A549 (cell line): ENCODE measurements at regions not wholly inside any gene's neighbourhood (a gene's known extent, or its start where the extent isn't known, plus 50 kb on each side); places are given as distances from the start of the nearest gene placed in this dataset.
A peak's percentile ranks its signal among the peaks of the same experiment; 100 is the strongest.

ENCODE experiments used
- ATAC-seq, 2 experiments: fragments of 200-7000 bp in 1 of 2; fragments of >200 bp in 1 of 2; cut with Nextera tagmentation in 1 of 2; cut with Tn5 transposase in 1 of 2; 3 replicates each; pipeline versions ENCODE4 v1.8.0 to v1.9.1; 2018 to 2020; ENCODE audit warnings: mild to moderate bottlenecking in 1 of 2, moderate library complexity in 1 of 2
- CTCF ChIA-PET: fragments of 300-600 bp; sonication (Branson Sonifier 250); formaldehyde crosslinking; extraction: SDS; loops from one replicate; lab custom pipeline; 2021; ENCODE audit warnings: antibody characterized with exemption, inconsistent platforms; lab: Yijun Ruan, JAX
- POLR2A ChIA-PET: fragments of 350-600 bp; formaldehyde crosslinking; extraction: SDS; loops from one replicate; lab custom pipeline; 2021; ENCODE audit warnings: antibody characterized with exemption, inconsistent platforms; lab: Yijun Ruan, JAX
- DNase-seq, 2 experiments: peaks; one replicate each; pipeline versions ENCODE4 v3.0.0 to v3.0.0-alpha.2; 2011 to 2016; ENCODE audit warnings: low read depth in 1 of 2, low spot score in 1 of 2
- FAIRE-seq: peaks from 2 replicates; lab custom pipeline; 2011; peaks lifted over from hg19 to GRCh38; lab: Jason Lieb, UNC
- H3K27ac ChIP-seq, 2 experiments: fragments of >200 bp; sonication (Bioruptor Twin); formaldehyde crosslinking; 3 replicates each; pipeline ENCODE4 v1.5.1; 2016 to 2017
- H3K4me1 ChIP-seq: fragments of >200 bp; sonication (Bioruptor Twin); formaldehyde crosslinking; 3 replicates; pipeline ENCODE4 v1.6.1; 2016
- H3K4me2 ChIP-seq: fragments of >200 bp; sonication (Bioruptor Twin); formaldehyde crosslinking; 3 replicates; pipeline ENCODE4 v1.6.1; 2016
- H3K4me3 ChIP-seq: fragments of >200 bp; sonication (Bioruptor Twin); formaldehyde crosslinking; 3 replicates; pipeline ENCODE4 v1.5.1; 2016
- H3K9me3 ChIP-seq: fragments of >200 bp; sonication (Bioruptor Twin); formaldehyde crosslinking; 3 replicates; pipeline ENCODE4 v1.6.1; 2016
- CBX2 ChIP-seq: fragments of 200-600 bp; sonication (generic); IDR thresholded peaks from 2 replicates; pipeline ENCODE4 v1.6.1; 2016; ENCODE audit warnings: low read depth, mild to moderate bottlenecking, borderline replicate concordance
- CHD2 ChIP-seq: fragments of 150-350 bp; IDR thresholded peaks from 2 replicates; pipeline ENCODE4 v1.6.1; 2014; ENCODE audit warnings: low read length; ENCODE audit not compliant: partially characterized antibody
- CHD4 ChIP-seq: fragments of 200-600 bp; sonication (generic); IDR thresholded peaks from 2 replicates; pipeline ENCODE4 v1.6.1; 2016; ENCODE audit warnings: antibody characterized with exemption, mild to moderate bottlenecking, borderline replicate concordance
- ESRRA ChIP-seq: fragments of 150-350 bp; IDR thresholded peaks from 2 replicates; pipeline ENCODE4 v1.6.1; 2014; ENCODE audit warnings: mild to moderate bottlenecking, low read length, borderline replicate concordance
- FOSB ChIP-seq: fragments of 250-450 bp; sonication (Bioruptor Pico); IDR thresholded peaks from 2 replicates; pipeline ENCODE4 v1.5.0; 2020; ENCODE audit warnings: mild to moderate bottlenecking, moderate library complexity
- GATA3 ChIP-seq: IDR thresholded peaks from 2 replicates; pipeline ENCODE4 v1.6.1; 2012; ENCODE audit warnings: borderline replicate concordance
- HDAC2 ChIP-seq: fragments of 200-600 bp; sonication (generic); IDR thresholded peaks from 2 replicates; pipeline ENCODE4 v1.6.1; 2016
- HMGXB4 ChIP-seq: fragments of 250-450 bp; sonication (Bioruptor Pico); IDR thresholded peaks from 2 replicates; pipeline ENCODE4 v1.5.0; 2021; ENCODE audit warnings: mild to moderate bottlenecking, moderate library complexity, borderline replicate concordance
- HOXB13 ChIP-seq: fragments of 250-450 bp; sonication (Bioruptor Pico); IDR thresholded peaks from 2 replicates; pipeline ENCODE4 v1.5.0; 2020; ENCODE audit warnings: low read depth, mild to moderate bottlenecking, moderate library complexity
- HOXB5 ChIP-seq: fragments of 250-450 bp; sonication (Bioruptor Pico); IDR thresholded peaks from 2 replicates; pipeline ENCODE4 v1.5.0; 2020; ENCODE audit warnings: mild to moderate bottlenecking, moderate library complexity
- JUN ChIP-seq, 2 experiments: fragments of >200 bp; sonication (Bioruptor Twin); formaldehyde crosslinking; IDR thresholded peaks; 2 replicates in 1 of 2; 3 replicates in 1 of 2; pipeline ENCODE4 v1.6.1; 2016 to 2017
- MAZ ChIP-seq: fragments of 150-350 bp; IDR thresholded peaks from 2 replicates; pipeline ENCODE4 v1.6.1; 2014; ENCODE audit warnings: antibody characterized with exemption, low read depth, low read length, borderline replicate concordance
- PBX3 ChIP-seq: IDR thresholded peaks from 2 replicates; pipeline ENCODE4 v1.6.1; 2012
- POLR2AphosphoS2 ChIP-seq: conservative IDR thresholded peaks from 2 replicates; pipeline ENCODE4 v1.6.1; 2012; ENCODE audit warnings: low read length, improper control_type of control experiment, inconsistent platforms
- RAD21 ChIP-seq, 2 experiments: fragments of >200 bp in 1 of 2; sonication (Bioruptor Twin) in 1 of 2; formaldehyde crosslinking in 1 of 2; IDR thresholded peaks in 1 of 2; conservative IDR thresholded peaks in 1 of 2; 2 replicates in 1 of 2; 3 replicates in 1 of 2; pipeline ENCODE4 v1.6.1; 2012 to 2018; ENCODE audit warnings: inconsistent platforms in 1 of 2
- REST ChIP-seq: fragments of 200-600 bp; sonication (generic); IDR thresholded peaks from 2 replicates; pipeline ENCODE4 v1.6.1; 2016; ENCODE audit warnings: antibody characterized with exemption, mild to moderate bottlenecking, moderate library complexity
- RFX5 ChIP-seq: fragments of 450-650 bp; IDR thresholded peaks from 2 replicates; pipeline ENCODE4 v1.7.1; 2014; ENCODE audit warnings: antibody characterized with exemption, mild to moderate bottlenecking, moderate library complexity
- TFCP2L1 ChIP-seq: fragments of 250-450 bp; sonication (Bioruptor Pico); IDR thresholded peaks from 2 replicates; pipeline ENCODE4 v1.5.0; 2021; ENCODE audit warnings: mild to moderate bottlenecking
- USF2 ChIP-seq: fragments of 450-650 bp; IDR thresholded peaks from 2 replicates; pipeline ENCODE4 v1.6.1; 2014; ENCODE audit warnings: antibody characterized with exemption
- ZSCAN20 ChIP-seq: fragments of 250-450 bp; sonication (Bioruptor Pico); IDR thresholded peaks from 2 replicates; pipeline ENCODE4 v1.8.0; 2022; ENCODE audit warnings: mild to moderate bottlenecking, moderate library complexity
- WGBS: methylation state at CpG from one replicate; pipeline ENCODE4 v1.1.6; 2017; ENCODE audit errors: missing lambda C conversion rate; 5-methylcytosine and 5-hydroxymethylcytosine counted together

- TF ChIP-seq RAD21 (conservative IDR thresholded peaks at IDR 0.05 in 1 of 2, IDR thresholded peaks at IDR 0.05 in 1 of 2), result no peak
- TF ChIP-seq, all 56 proteins: peak for 0
Observed at GRCh38 chr18:73691624-73692023, 456.0 kb downstream of the FBXO15 start (continued).

GRCh38 chr18:73691118-73691517, 456.5 kb downstream of the FBXO15 start:
- Histone ChIP-seq H3K9me3 (no peaks in the 10 kb centered on the region), H3K4me1 (no peaks in the 10 kb centered on the region), H3K4me2 (no peak overlapping the region), H3K27ac (no peak overlapping the region; a peak in 1 of 6 replicates), H3K4me3 (no peak overlapping the region)
- ChIA-PET POLR2A (no interaction called here), CTCF (no interaction called here)
- ATAC-seq (peak in 1 of 2 experiments; percentile 34; a peak in 1 of 6 replicates), DNase-seq (peak in 1 of 2 experiments; percentile 2), FAIRE-seq (no peak)
- 29% methylated on average over 4 of the region's 6 CpGs for WGBS
- no peak for TF ChIP-seq ESRRA
- no peak for TF ChIP-seq GATA3
- no peak for TF ChIP-seq JUN (IDR thresholded peaks at IDR 0.05)
- no peak for TF ChIP-seq ZSCAN20 (CRISPR knock-in tag)
- no peak for TF ChIP-seq POLR2AphosphoS2
- TF ChIP-seq CHD2, result no peak
- no peak for TF ChIP-seq REST

GRCh38 chr18:73690222-73690621, 457.4 kb downstream of the FBXO15 start:
- POLR2A ChIA-PET, result no interaction called here
- Histone ChIP-seq H3K27ac (no peak overlapping the region), H3K4me2 (no peak overlapping the region)

GRCh38 chr18:73688851-73689711, 458.6 kb downstream of the FBXO15 start:
- FAIRE-seq (no peak), ATAC-seq (no peak), DNase-seq (no peak)
- TF ChIP-seq USF2, result no peak
- no peak for TF ChIP-seq CHD4
- no peak for TF ChIP-seq JUN (IDR thresholded peaks at IDR 0.05)
- TF ChIP-seq HOXB5 (CRISPR knock-in tag), result no peak
- no peak for TF ChIP-seq PBX3
- TF ChIP-seq RAD21 (conservative IDR thresholded peaks at IDR 0.05 in 1 of 2, IDR thresholded peaks at IDR 0.05 in 1 of 2), result no peak
- TF ChIP-seq MAZ, result no peak
- no peak for TF ChIP-seq TFCP2L1 (CRISPR knock-in tag)
- TF ChIP-seq CBX2, result no peak
- ChIA-PET CTCF (no interaction called here), POLR2A (no interaction called here)
- whole genome bisulfite sequencing, result 62% methylated on average over 9 of the region's 9 CpGs
- H3K9me3 ChIP-seq, result no peaks in the 10 kb centered on the region
- no peaks in the 10 kb centered on the region for H3K4me1 ChIP-seq
- no peak overlapping the region for H3K4me3 ChIP-seq
- H3K27ac ChIP-seq, result no peak overlapping the region
- H3K4me2 ChIP-seq, result no peak overlapping the region

More at GRCh38 chr18:73690222-73690621, 457.4 kb downstream of the FBXO15 start:
- TF ChIP-seq HOXB13 (CRISPR knock-in tag), result no peak
- no peak for TF ChIP-seq FOSB (CRISPR knock-in tag)
- TF ChIP-seq HMGXB4, result no peak
- no peak for TF ChIP-seq RFX5
- no peak for TF ChIP-seq ESRRA
- no peak for TF ChIP-seq HDAC2
- 47% methylated on average over 3 of the region's 3 CpGs for WGBS
- ATAC-seq (no peak), DNase-seq (no peak), FAIRE-seq (no peak)
- CTCF ChIA-PET, result no interaction called here
- H3K4me1 ChIP-seq, result no peaks in the 10 kb centered on the region
- H3K4me3 ChIP-seq, result no peak overlapping the region
- H3K9me3 ChIP-seq, result no peaks in the 10 kb centered on the region
